Endothelial cell of umbilical vein (primary cell): ENCODE measurements at regions not wholly inside any gene's neighbourhood (a gene's known extent, or its start where the extent isn't known, plus 50 kb on each side); places are given as distances from the start of the nearest gene placed in this dataset.
A peak's percentile ranks its signal among the peaks of the same experiment; 100 is the strongest.

Experiments
- BruUV-seq: library from RNA; stranded (reverse); fragments of 400-500 nt; replicated peaks from 2 replicates; lab custom pipeline; 2021; lab: Mats Ljungman, UMichigan
- CTCF ChIA-PET: fragments of 300-600, 350-600 bp; sonication (Branson Sonifier 250); formaldehyde crosslinking; loops from one replicate; lab custom pipeline; 2021; ENCODE audit warnings: antibody characterized with exemption, inconsistent platforms; lab: Charles Lee
- POLR2A ChIA-PET: fragments of 300-600, 350-600 bp; sonication (Branson Sonifier 250); formaldehyde crosslinking; loops from one replicate; lab custom pipeline; 2021; ENCODE audit warnings: antibody characterized with exemption, inconsistent platforms; lab: Charles Lee
- DNase-seq: peaks from one replicate; pipeline ENCODE4 v3.0.0-alpha.2; 2011; ENCODE audit warnings: low read depth, low spot score
- FAIRE-seq: peaks from 2 replicates; lab custom pipeline; 2011; peaks lifted over from hg19 to GRCh38; lab: Jason Lieb, UNC
- H2AFZ ChIP-seq: 2 replicates; pipeline ENCODE4 v1.6.0; 2012; ENCODE audit warnings: low read depth, low read length, control low read depth, inconsistent platforms
- H3K27ac ChIP-seq: 2 replicates; pipeline ENCODE4 v1.5.1; 2011; ENCODE audit warnings: low read depth, mild to moderate bottlenecking, control low read depth, low read length, moderate library complexity; ENCODE audit not compliant: insufficient read depth
- H3K27me3 ChIP-seq, 2 experiments: 2 replicates each; pipeline versions ENCODE4 v1.6.0 to v1.6.1; 2011; ENCODE audit warnings: low read length in 2 of 2, mixed read lengths in 1 of 2; ENCODE audit not compliant: control insufficient read depth in 2 of 2, insufficient read depth in 2 of 2
- H3K36me3 ChIP-seq, 2 experiments: 2 replicates in 1 of 2; 3 replicates in 1 of 2; pipeline ENCODE4 v1.5.1; 2011; ENCODE audit warnings: low read length in 2 of 2, mild to moderate bottlenecking in 1 of 2, moderate library complexity in 1 of 2; ENCODE audit not compliant: control insufficient read depth in 2 of 2, insufficient read depth in 2 of 2; ENCODE audit errors: extremely low read depth in 1 of 2
- H3K4me1 ChIP-seq: 3 replicates; pipeline ENCODE4 v1.5.1; 2011; ENCODE audit warnings: mild to moderate bottlenecking, low read length; ENCODE audit not compliant: control insufficient read depth, insufficient read depth; ENCODE audit errors: extremely low read depth
- H3K4me2 ChIP-seq: 2 replicates; pipeline ENCODE4 v1.6.1; 2011; ENCODE audit warnings: low read length, control low read depth, mixed read lengths; ENCODE audit not compliant: insufficient read depth
- H3K4me3 ChIP-seq, 3 experiments: fragments of 200-600 bp in 1 of 3; sonication (generic), shearing (Covaris generic) in 1 of 3; replicated peaks in 1 of 3; 2 replicates each; pipeline ENCODE4 v1.5.1; 2011 to 2016; ENCODE audit warnings: control low read depth in 3 of 3, low read length in 3 of 3, mild to moderate bottlenecking in 2 of 3, inconsistent platforms in 1 of 3, low read depth in 1 of 3, moderate library complexity in 1 of 3; ENCODE audit not compliant: insufficient read depth in 1 of 3
- H3K79me2 ChIP-seq: 2 replicates; pipeline ENCODE4 v1.6.0; 2012; ENCODE audit warnings: low read length, inconsistent platforms; ENCODE audit not compliant: control insufficient read depth, insufficient read depth
- H3K9ac ChIP-seq: replicated peaks from 2 replicates; pipeline ENCODE3; 2011; ENCODE audit warnings: low read length, control low read depth; ENCODE audit not compliant: insufficient read depth; ENCODE audit errors: extremely low read depth
- H3K9me1 ChIP-seq: replicated peaks from 3 replicates; pipeline ENCODE4 v1.6.0; 2011; ENCODE audit warnings: mild to moderate bottlenecking, low read length; ENCODE audit not compliant: control insufficient read depth, insufficient read depth; ENCODE audit errors: extremely low read depth
- H3K9me3 ChIP-seq: replicated peaks from 2 replicates; pipeline ENCODE4 v1.5.1; 2012; ENCODE audit warnings: low read length, inconsistent platforms; ENCODE audit not compliant: control insufficient read depth, insufficient read depth
- H4K20me1 ChIP-seq: replicated peaks from 2 replicates; pipeline ENCODE3; 2011; ENCODE audit warnings: mild to moderate bottlenecking, low read length; ENCODE audit not compliant: control insufficient read depth, insufficient read depth; ENCODE audit errors: extremely low read depth
- EZH2 ChIP-seq: IDR thresholded peaks from 2 replicates; pipeline ENCODE4 v1.6.1; 2012; ENCODE audit warnings: borderline replicate concordance, low read depth, mild to moderate bottlenecking, moderate library complexity, low read length, inconsistent platforms; ENCODE audit not compliant: severe bottlenecking
- FOS ChIP-seq: IDR thresholded peaks from 2 replicates; pipeline ENCODE4 v1.6.1; 2011; ENCODE audit warnings: mild to moderate bottlenecking, low read length, moderate library complexity, borderline replicate concordance; ENCODE audit not compliant: insufficient read depth
- GATA2 ChIP-seq: IDR thresholded peaks from 2 replicates; pipeline ENCODE4 v1.7.0; 2011; ENCODE audit warnings: low read depth, mild to moderate bottlenecking, moderate library complexity, mixed read lengths, low read length; ENCODE audit not compliant: insufficient read length, insufficient read depth
- JUN ChIP-seq: IDR thresholded peaks from 2 replicates; pipeline ENCODE4 v1.6.1; 2011; ENCODE audit warnings: borderline replicate concordance, low read depth; ENCODE audit not compliant: insufficient read length, insufficient read depth
- MYC ChIP-seq: IDR thresholded peaks from one replicate; pipeline ENCODE4 v1.6.1; 2011; ENCODE audit warnings: mild to moderate bottlenecking, low read depth, low read length
- POLR2A ChIP-seq: IDR thresholded peaks from 2 replicates; pipeline ENCODE4 v1.6.1; 2012; ENCODE audit warnings: low read depth, mild to moderate bottlenecking, control low read depth, low read length
- POLR2AphosphoS5 ChIP-seq: IDR thresholded peaks from 2 replicates; pipeline ENCODE4 v1.6.1; 2012; ENCODE audit warnings: low read depth, mild to moderate bottlenecking, control low read depth, low read length, moderate library complexity; ENCODE audit not compliant: insufficient read depth
- dilution Hi-C: fragments of 300-500 bp; cut with MboI; formaldehyde crosslinking; loops from one replicate; pipeline ENCODE4 v1.15.0; 2019; ENCODE audit warnings: low sequenced_read_pairs; ENCODE audit not compliant: extremely low pct_ligation_motif_present
- intact Hi-C: fragments of 100-400 bp; cut with micrococcal nuclease; formaldehyde crosslinking; loops from one replicate; pipeline ENCODE4 v1.10.0; 2022
- TF ChIP-seq, protein P1 (sequence below): IDR thresholded peaks from 2 replicates; pipeline ENCODE4 v1.6.1; 2011; ENCODE audit not compliant: insufficient read depth, insufficient read length
- TF ChIP-seq, protein P2 (sequence below), 2 donors: IDR thresholded peaks; 1 replicate in 1 of 2; 2 replicates in 1 of 2; pipeline ENCODE4 v1.5.1; 2011; ENCODE audit warnings: low read length in 2 of 2, mild to moderate bottlenecking in 2 of 2, moderate library complexity in 2 of 2, control low read depth in 1 of 2, inconsistent platforms in 1 of 2, low read depth in 1 of 2; ENCODE audit not compliant: insufficient read depth in 1 of 2; ENCODE audit errors: extremely low read depth in 1 of 2

DNA sequence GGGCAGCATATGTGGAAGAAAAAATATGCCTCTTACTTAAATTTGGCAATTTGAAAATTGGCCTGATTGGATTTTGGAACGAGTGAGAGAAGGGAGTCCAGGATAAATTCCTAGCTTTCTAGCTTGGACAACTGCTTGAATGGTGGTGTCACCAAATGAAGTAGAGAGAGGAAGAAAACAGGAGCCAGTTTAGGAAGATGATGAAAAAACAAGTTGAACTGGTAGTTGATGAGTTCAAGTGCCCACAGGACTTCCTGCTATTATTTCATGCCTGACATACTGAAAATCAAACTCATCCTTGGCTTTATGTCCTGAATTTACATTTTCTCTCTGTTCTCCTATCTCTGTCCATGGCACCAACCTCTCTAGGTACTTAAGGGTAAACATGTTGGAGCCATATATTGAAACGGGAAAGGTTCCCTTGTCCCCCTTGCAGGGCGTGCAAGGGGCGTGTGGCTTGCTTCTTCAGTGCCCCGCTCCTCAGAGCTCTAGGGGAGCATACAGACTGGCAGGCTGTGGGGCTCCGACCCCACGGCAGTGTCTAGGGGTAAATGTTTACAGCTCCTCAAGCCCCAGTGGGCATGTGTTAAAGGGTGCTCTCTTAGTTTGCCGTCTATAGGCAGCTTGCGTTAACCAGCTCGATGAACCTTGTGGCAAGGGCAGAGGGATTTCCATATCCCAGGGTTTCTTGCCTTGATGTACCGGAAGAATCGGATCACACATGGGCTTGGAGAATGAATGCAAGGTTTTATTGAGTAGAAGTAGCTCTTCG is 250.7 kb upstream of the PGRMC2 start:
- Histone ChIP-seq H3K4me3 (no peak overlapping the region), H2AFZ (peak overlapping the region; percentile 12), H3K9me3 (no peaks in the 10 kb centered on the region), H3K79me2 (no peaks in the 10 kb centered on the region), H3K27ac (no peak overlapping the region), H3K36me3 (no peaks in the 10 kb centered on the region), H3K4me1 (peaks cover 7% of the 10 kb centered on the region), H3K27me3 (no peaks in the 10 kb centered on the region), H3K9me1 (no peaks in the 10 kb centered on the region), H3K9ac (no peak overlapping the region), H4K20me1 (no peaks in the 10 kb centered on the region), H3K4me2 (no peak overlapping the region)
- no TSS peak for BruUV-seq
- no peak for DNase-seq
- ChIA-PET POLR2A (no interaction called here), CTCF (interaction anchor here (0.7 to 1.3 kb wide), 2 partner anchors 9 to 84 kb away, joined by 3 to 4 read pairs; no protein-coding TSS in a partner anchor)
- TF ChIP-seq, protein P1, sequence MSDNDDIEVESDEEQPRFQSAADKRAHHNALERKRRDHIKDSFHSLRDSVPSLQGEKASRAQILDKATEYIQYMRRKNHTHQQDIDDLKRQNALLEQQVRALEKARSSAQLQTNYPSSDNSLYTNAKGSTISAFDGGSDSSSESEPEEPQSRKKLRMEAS, result no peak
- peak; percentile 82 for FAIRE-seq
- intact Hi-C loops (no loop called here), dilution Hi-C loops (no loop called here)

DNA sequence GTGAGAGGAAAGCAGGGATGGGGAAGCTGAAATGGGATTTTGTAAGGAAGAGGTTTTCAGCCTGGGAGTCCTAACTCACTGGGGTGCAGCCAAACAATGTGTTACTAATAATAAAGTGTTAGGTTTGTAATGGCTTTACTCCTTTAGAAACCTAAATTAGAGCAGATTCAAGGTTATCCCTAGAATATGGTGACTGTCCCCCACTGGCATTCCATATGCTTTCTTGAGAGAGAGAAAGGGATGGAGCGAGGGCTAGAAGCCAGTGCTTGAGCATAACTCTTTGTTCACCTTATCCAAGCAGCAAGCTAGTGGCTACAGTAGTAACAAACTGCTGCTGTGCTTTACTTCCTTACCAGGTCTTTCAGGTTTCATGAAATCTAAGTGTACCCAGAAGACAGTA is 249.1 kb upstream of the PGRMC2 start:
- FAIRE-seq (no peak), DNase-seq (no peak)
- Histone ChIP-seq H3K4me1 (peaks cover 7% of the 10 kb centered on the region), H3K79me2 (no peaks in the 10 kb centered on the region), H3K27me3 (no peaks in the 10 kb centered on the region), H3K9me3 (no peaks in the 10 kb centered on the region), H3K9me1 (no peaks in the 10 kb centered on the region), H3K27ac (no peak overlapping the region), H3K4me3 (no peak overlapping the region), H4K20me1 (no peaks in the 10 kb centered on the region), H3K9ac (no peak overlapping the region), H2AFZ (no peak overlapping the region), H3K36me3 (no peaks in the 10 kb centered on the region), H3K4me2 (no peak overlapping the region)
- TF ChIP-seq POLR2A (no peak), POLR2AphosphoS5 (no peak), GATA2 (no peak), MYC (no peak), JUN (no peak), FOS (no peak), EZH2 (no peak)
- TF ChIP-seq, protein P1, result no peak
- TF ChIP-seq, protein P2, sequence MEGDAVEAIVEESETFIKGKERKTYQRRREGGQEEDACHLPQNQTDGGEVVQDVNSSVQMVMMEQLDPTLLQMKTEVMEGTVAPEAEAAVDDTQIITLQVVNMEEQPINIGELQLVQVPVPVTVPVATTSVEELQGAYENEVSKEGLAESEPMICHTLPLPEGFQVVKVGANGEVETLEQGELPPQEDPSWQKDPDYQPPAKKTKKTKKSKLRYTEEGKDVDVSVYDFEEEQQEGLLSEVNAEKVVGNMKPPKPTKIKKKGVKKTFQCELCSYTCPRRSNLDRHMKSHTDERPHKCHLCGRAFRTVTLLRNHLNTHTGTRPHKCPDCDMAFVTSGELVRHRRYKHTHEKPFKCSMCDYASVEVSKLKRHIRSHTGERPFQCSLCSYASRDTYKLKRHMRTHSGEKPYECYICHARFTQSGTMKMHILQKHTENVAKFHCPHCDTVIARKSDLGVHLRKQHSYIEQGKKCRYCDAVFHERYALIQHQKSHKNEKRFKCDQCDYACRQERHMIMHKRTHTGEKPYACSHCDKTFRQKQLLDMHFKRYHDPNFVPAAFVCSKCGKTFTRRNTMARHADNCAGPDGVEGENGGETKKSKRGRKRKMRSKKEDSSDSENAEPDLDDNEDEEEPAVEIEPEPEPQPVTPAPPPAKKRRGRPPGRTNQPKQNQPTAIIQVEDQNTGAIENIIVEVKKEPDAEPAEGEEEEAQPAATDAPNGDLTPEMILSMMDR (IDR thresholded peaks at IDR 0.05; ENCODE audit: extremely low read depth in 1 of 2, insufficient read depth in 1 of 2, low read depth in 1 of 2, low read length in 2 of 2), result no peak
- ChIA-PET CTCF (no interaction called here), POLR2A (no interaction called here)
- BruUV-seq, result no TSS peak
- dilution Hi-C loops, result no loop called here
- intact Hi-C loops, result no loop called here
